GM10266 (cell line): ENCODE measurements at regions not wholly inside any gene's neighbourhood (a gene's known extent, or its start where the extent isn't known, plus 50 kb on each side); places are given as distances from the start of the nearest gene placed in this dataset.
"Not testable (repeated sequence)": the region's sequence is repeated elsewhere in the genome, so short reads cannot be mapped to it uniquely, and the experiment has no call there.

ENCODE experiments used
- DNase-seq: peaks from one replicate; pipeline ENCODE4 v3.0.0; 2012; ENCODE audit errors: extremely low spot score
- CTCF ChIP-seq: IDR thresholded peaks from 2 replicates; pipeline ENCODE4 v1.5.1; 2012; ENCODE audit warnings: mild to moderate bottlenecking, low read depth; ENCODE audit not compliant: control insufficient read depth, insufficient read depth; ENCODE audit errors: missing control alignments

GRCh38 chr2:60353406-60353800, 200.1 kb downstream of the BCL11A start:
- DNase-seq, result no peak
- peak; percentile 25 for TF ChIP-seq CTCF

- DNase-seq, result no peak
- no peak for TF ChIP-seq CTCF
Measured at GRCh38 chr2:60352491-60353405, 200.7 kb downstream of the BCL11A start.

GRCh38 chr2:60351802-60352201, 201.7 kb downstream of the BCL11A start:
- no peak for DNase-seq
- TF ChIP-seq CTCF, result no peak

- no peak for DNase-seq
Measured at GRCh38 chr2:60351321-60351720, 202.1 kb downstream of the BCL11A start.

GRCh38 chr2:60350791-60351190, 202.7 kb downstream of the BCL11A start:
- DNase-seq, result no peak
- no peak for TF ChIP-seq CTCF

More at GRCh38 chr2:60351321-60351720, 202.1 kb downstream of the BCL11A start:
- no peak for TF ChIP-seq CTCF

GRCh38 chr2:60347781-60348180, 205.7 kb downstream of the BCL11A start:
- DNase-seq, result no peak
- no peak for TF ChIP-seq CTCF

GRCh38 chr2:60342491-60342890, 211.0 kb downstream of the BCL11A start:
- DNase-seq, result not testable (repeated sequence)
